Skin of body (tissue), 1 donor: ENCODE measurements at regions not wholly inside any gene's neighbourhood (a gene's known extent, or its start where the extent isn't known, plus 50 kb on each side); places are given as distances from the start of the nearest gene placed in this dataset.
"Not testable (repeated sequence)": the region's sequence is repeated elsewhere in the genome, so short reads cannot be mapped to it uniquely, and the experiment has no call there.

Experiments
- DNase-seq: peaks from one replicate; lab custom pipeline; 2025; lab: John Stamatoyannopoulos, UW

- DNase-seq = no peak
Measured at GRCh38 chr1:221023482-221023881, 144.2 kb downstream of the HLX start.

- DNase-seq = no peak
Measured at GRCh38 chr1:221025501-221025900, 146.3 kb downstream of the HLX start.

- no peak for DNase-seq
Measured at GRCh38 chr1:221025956-221026355, 146.7 kb downstream of the HLX start.

GRCh38 chr1:221029981-221030649, 150.9 kb downstream of the HLX start:
- DNase-seq = no peak

- no peak for DNase-seq
Measured at GRCh38 chr1:221030990-221031389, 151.7 kb downstream of the HLX start.

GRCh38 chr1:221031458-221032203, 152.4 kb downstream of the HLX start:
- DNase-seq = no peak

- DNase-seq = peak; percentile 31
Measured at GRCh38 chr1:221032204-221032585, 153.0 kb downstream of the HLX start.

GRCh38 chr1:221032637-221033280, 153.5 kb downstream of the HLX start:
- DNase-seq = peak; percentile 60

- no peak for DNase-seq
Measured at GRCh38 chr1:221035662-221036153, 156.5 kb downstream of the HLX start.

- DNase-seq = no peak
Measured at GRCh38 chr1:221039616-221040015, 160.4 kb downstream of the HLX start.

GRCh38 chr1:221040101-221040500, 160.9 kb downstream of the HLX start:
- no peak for DNase-seq

GRCh38 chr1:221040691-221041285, 161.5 kb downstream of the HLX start:
- DNase-seq = peak; percentile 19

GRCh38 chr1:221044538-221044937, 165.3 kb downstream of the HLX start:
- no peak for DNase-seq

- DNase-seq = no peak
Measured at GRCh38 chr1:221045151-221045550, 165.9 kb downstream of the HLX start.

- DNase-seq = no peak
Measured at GRCh38 chr1:221045842-221046831, 166.9 kb downstream of the HLX start.

GRCh38 chr1:221051391-221051790, 172.1 kb downstream of the HLX start:
- not testable (repeated sequence) for DNase-seq

- no peak for DNase-seq
Measured at GRCh38 chr1:221053889-221054288, 174.6 kb downstream of the HLX start.

- DNase-seq = no peak
Measured at GRCh38 chr1:221059506-221059905, 180.3 kb downstream of the HLX start.

- DNase-seq = no peak
Measured at GRCh38 chr1:221063651-221064050, 184.4 kb downstream of the HLX start.

- no peak for DNase-seq
Measured at GRCh38 chr1:221066351-221067001, 187.2 kb downstream of the HLX start.
